ENCODE measurements at regions not wholly inside any gene's neighbourhood (a gene's known extent, or its start where the extent isn't known, plus 50 kb on each side); places are given as distances from the start of the nearest gene placed in this dataset.

DNA sequence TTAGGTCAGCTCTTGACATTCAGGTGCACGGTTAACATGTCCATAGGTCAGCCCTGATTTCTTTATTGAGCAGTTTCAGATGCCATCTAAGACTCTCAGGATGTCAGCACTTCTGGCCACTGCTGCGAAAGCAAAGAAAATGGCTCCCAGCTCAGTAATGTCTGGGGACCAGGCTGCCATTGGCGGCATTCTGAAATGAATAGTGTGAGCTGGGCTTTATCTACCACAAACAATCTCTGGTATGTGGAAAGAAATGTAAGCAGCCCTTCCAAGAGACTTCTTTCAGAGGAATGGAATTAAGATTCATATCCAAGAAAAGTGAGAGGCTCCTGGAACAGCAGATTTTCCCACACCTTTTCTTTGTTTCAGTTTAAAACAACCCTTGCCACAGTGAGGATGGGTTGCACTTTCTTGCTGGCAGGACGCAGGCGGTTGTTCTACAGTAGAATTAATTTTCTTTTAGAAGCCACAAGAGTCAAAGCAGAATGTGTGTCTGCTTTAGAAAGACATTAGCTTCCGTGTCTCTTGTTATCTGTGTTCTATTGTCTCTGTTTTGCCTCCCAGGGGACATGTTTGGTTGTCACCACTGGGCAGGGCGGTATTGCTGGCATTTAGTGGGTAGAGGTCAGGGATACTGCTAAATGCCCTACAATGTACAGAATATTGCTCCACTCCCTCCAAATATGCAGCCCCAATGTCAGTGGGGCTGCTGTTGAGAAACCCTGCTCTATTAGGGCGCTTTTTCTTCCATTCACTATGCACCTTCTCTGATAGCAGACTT, 149.9 kb upstream of the ANKH start:
- no peak for DNase-seq (ENCODE audit: low spot score)

DNA sequence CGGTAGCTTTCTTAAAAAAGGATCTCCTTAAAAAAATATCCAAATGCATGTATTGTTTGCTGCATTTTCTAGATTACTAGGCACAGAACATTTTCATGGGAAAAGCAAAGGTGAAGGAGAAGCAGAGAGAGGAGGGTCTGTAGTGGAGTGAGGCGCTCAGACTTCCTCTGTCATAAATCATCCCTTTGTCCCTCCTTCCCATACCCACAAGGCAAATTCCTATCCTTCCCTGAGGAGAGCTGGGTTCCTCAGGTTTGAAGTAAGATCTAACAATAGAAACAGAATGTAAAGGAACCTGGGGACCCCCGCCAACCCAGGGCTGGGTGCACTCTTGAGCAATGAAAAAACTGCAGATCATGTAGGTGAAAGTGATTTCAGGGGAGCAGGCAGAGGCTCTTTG, 149.2 kb upstream of the ANKH start:
- no peak for DNase-seq (ENCODE audit: low spot score)

DNA sequence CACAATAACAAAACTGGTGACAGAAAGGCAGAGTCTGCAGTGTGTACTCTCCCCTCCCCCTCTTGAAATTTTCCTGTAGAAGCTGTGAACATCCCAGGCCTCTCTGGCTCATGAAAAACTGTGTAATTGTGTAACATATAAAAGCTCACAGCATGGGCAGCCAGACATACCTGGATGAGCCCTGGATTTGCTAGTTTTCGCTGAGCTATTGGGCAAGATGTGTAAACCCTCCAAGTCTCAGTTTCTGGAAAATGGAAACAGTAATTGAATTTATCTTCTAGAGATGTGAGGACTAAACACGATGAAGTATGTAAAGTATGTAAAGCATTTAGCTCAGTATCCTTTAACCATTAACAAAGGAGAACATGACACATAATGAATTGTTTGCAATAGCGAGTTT, 143.2 kb upstream of the ANKH start:
- no peak for DNase-seq (ENCODE audit: low spot score)

DNA sequence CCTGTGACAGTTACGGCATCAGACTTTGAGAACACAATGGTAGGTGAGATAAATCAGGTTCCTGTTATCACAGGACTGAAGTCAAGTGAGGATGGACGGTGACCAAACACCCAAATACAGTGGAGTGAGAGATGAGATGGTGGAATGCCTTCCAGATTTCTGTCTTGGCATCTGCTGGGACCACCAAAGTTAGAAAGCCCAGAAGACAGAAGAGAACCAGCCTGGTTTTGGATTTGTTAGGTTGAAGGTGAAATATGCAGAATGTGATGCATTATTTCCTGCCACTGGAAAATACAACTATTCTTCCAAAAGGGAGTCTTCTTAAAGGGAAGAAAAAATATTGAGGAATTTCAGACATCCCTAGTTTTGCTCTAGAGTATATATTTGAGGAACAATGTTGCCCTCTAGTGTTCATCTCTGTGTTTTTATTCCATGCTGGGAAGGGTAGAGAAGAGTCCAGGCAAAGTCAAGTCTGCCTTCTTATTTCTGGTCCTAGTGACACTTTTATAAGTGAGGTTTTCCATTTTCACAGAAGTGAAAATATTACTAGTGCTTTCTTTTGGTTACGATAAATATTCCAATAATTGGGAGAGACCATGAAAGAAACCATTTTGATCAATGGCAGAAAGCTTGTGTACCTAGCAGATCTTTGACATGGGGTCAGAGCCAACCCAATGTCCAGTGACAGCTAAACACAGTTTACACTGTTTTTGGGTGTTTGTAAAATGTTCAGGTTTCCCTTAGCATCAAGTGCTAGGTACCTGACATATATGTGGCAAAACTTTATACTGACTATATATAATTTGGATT, 142.3 kb upstream of the ANKH start:
- peak; percentile 42 for DNase-seq (ENCODE audit: low spot score)

DNA sequence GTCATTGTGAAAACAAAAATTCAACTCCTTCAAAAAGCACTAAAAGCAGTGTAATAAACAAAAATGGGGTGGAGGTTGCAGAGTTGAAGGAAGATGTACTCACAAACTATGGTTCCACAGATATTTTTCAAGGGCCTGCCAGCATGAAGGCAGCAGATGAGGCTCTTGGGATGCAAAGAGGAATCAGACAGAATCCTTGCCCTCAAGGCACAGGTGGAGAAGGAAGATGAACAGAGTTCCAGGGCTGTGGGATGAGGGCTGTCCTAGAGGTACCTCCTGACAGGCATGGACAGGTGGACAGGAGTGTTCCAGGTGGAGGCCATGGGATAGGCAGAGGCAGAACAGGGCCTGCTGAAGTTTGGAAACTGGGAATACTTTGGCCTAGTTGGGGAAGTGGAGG, 140.5 kb upstream of the ANKH start:
- DNase-seq (ENCODE audit: low spot score) = no peak

DNA sequence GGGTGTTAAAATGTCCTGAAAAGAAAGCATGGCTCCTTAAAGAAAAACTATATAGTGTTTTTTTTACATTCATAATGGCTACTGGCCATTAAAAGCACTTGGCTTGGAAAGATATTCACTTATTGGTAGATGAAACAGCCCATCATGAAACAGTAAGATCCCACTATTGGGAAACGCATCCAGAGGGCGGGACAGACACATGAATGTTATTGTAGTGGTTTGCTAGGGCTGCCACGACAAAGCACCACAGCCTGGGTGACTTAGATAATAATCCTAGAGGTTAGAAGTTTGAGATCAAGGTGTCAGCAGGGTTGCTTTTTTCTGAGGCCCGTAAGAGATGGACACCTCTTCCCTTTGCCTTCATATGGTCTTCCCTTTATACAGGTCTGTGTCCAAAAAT, 139.4 kb upstream of the ANKH start:
- DNase-seq (ENCODE audit: low spot score) = no peak

DNA sequence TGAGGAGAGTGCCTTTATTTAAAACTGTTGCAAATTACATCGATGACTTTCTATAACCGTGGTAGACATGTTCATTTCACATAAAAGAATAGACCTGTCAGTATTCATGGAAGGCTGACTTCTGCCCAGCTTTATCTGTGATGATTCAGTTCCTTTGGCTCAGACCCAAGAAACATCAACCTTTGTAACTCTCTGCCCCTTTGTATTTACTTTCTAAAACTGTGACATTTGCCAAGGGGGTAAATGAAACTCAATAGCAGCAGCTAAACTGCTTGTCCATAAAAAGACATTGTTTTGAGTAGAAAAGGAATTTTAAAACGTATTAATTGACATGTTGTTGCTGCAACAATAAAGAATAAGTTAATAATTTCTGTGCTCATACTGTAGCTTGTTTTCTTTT, 137.8 kb upstream of the ANKH start:
- DNase-seq (ENCODE audit: low spot score) = no peak

DNA sequence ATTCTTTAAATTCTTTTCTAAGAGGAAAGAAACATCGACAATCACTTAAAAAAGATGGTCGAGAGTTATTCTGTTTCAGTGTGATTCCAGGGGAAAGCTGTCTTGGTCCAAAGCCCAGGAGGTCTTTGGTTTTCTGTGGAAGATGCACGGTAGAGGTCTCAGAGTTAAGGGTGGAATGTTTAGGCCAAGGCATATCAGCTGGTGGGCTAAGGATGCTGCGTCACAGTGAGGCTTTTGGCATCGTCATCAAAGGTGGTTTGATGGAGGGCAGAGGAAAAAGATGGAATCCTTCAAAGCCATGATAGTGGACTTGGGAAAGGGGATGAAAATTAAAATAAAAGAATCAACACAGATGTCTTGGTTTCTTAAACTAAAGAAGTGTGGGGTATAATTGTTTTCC, 137.3 kb upstream of the ANKH start:
- DNase-seq (ENCODE audit: low spot score) = no peak

DNA sequence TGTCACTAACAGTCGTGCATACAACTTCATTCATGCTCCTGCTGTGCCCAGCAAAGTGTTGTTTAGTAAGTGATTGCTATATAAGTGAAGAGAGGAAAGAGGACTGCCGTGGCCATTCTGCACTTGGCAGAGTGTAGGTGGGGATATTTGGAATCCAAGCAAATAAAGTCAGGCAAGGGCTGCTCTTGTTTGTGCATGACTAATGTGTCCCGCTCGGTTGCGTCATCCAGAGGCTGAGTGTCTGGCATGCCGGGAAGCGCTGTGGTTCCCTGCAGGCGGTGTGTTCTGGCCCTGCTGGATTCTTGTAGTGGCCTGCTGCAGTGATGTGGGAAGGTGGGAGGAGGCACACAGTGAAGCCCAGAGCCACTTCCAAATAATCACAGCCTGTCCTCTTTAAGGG, 136.9 kb upstream of the ANKH start:
- DNase-seq (ENCODE audit: low spot score) = no peak

DNA sequence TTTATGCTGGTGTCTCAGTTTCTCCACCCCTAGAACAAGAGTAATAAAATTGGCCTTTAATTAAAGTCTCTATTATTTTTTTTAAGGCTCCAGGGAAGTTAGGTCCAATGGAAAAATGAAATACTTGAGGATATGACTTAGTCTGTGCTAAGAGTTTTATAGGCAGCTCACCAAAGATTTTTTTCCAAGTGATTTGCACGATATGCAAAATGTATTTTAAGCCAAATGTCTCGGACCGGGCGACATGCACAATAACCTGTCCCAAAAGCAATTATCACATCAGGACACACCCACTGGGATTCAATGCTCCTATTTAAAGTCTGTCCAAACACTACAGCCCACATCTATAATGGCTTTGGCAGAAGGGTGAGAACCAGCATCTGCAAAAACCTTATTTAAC, 136.1 kb upstream of the ANKH start:
- DNase-seq (ENCODE audit: low spot score) = no peak

DNA sequence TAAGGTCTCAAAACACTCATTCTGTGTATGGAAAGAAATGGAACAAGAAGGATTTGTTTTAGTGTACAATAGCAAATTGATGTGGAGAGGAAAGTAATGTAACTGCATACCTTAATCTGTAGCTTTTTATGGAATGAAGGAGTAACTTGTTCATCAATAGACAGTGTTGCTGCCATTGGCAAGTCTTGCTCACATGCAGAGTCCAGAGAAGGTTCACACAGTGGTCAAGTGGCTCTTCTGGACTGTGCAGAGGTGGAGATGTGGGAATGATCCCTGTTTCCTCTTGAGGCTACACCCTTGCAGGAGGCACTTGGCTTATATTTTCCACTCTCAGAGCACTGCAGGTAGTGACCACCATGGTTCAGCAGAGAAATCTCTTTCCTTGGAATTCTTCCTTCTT, 132.9 kb upstream of the ANKH start:
- no peak for DNase-seq (ENCODE audit: low spot score)

DNA sequence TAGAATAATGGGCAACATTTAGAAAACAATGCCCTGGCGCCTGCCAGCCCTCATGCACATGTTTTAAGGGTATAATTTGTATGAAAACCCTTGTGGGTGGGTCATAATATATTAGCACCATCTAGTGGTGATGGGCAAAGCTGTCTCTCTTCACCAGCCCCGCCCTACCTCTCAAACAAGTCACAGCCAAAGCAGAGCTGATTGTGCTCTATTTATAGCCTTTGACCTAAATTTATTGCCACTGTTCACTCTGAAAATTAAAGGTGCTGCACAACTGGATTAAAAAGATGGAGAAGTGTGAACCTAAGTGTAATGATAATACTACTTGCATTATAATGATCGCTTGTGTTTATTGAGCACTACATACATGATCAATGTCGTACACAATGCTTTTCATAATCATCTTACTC, 131.9 kb upstream of the ANKH start:
- peak; percentile 77 for DNase-seq (ENCODE audit: low spot score)

DNA sequence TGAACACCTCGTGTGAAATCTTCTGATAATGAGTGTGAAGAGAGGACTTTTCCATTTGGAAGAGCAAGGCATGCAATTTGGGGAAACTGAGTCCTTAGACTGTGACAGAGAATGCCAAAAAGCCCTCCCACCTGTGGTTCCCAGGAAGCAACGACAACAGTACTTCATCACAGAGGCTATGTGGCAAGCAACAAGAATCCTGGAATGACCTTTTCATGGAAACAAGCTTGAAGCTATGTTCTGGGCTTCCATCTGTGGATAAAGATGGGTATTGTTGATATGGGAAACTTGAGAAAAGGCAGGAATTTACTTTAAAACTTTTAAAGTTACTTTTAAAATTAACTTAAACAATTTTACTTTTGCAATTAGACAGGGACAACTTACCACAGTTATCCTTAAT, 131.2 kb upstream of the ANKH start:
- no peak for DNase-seq (ENCODE audit: low spot score)

DNA sequence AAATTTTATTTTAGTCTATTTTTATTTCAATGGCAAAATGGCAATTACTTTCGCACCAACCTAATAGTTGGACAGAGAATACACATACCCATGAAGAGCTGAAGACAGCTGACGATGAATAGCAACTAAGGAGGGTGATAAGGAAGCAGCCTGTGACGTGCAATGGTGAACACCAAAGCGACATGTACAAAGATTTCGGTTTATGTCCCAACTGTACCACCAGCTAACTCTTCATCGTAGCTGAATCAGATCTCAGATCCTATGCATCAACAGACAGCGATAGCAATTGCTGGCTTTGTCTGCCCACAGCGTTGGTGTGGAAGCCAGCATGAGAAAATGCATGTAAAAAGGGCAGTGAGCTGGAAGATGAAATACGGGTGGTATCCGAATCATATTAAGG, 130.6 kb upstream of the ANKH start:
- no peak for DNase-seq (ENCODE audit: low spot score)

DNA sequence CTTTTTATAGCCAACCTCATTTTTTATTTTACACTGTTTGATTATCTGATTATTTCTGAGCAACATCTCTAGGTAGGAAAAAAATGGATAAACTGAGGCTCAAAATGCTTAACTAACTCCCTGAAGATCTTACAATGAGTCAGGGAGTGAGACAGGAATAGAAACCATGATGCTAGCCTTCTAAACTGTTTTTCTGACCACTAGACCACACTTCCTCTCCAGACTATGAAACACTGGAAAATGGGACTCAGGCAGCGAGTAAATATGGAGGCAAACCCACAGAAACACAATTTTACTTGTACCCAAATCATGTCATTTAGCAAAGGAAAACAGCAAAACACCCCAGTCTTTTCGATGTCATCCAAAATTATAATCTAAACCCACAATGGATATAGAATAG, 129.9 kb upstream of the ANKH start:
- DNase-seq (ENCODE audit: low spot score) = no peak

DNA sequence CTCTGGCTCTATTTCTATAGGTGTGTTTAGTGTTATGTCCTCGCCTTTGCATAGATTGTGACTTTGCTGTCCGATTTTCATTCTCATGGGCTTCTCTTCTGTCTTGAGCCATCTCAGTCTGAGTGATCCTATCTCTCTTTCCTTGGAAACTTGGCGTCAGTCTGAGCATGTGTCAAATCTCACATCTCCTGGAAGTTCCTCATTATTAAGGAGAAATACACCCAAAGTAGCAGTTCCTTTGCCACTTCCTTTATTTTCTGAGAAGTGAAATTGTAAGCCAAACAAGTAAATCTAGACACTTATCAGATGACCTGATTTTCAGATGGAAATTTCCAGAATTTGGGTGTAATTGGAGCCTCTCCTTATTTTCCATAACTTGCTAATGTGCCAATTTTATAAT, 126.9 kb upstream of the ANKH start:
- DNase-seq (ENCODE audit: low spot score) = no peak

DNA sequence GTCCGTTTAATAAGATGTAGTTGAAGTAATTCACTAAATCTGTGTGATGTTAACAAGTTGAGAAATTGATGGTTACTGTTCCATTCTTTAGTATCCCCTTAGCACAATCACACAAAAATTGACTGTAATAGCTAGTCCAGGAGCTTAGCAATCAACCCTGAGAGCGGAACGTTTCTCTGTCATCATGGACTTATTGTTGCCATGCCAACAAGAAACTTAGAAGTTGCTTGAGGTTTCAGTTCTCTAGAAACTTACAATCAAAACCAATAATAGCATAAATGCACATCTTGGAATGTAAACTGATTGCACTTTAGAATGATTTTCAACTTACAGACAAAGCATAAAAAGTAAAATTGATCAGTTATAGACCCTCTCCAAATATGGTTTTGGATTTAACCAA, 125.4 kb upstream of the ANKH start:
- no peak for DNase-seq (ENCODE audit: low spot score)

DNA sequence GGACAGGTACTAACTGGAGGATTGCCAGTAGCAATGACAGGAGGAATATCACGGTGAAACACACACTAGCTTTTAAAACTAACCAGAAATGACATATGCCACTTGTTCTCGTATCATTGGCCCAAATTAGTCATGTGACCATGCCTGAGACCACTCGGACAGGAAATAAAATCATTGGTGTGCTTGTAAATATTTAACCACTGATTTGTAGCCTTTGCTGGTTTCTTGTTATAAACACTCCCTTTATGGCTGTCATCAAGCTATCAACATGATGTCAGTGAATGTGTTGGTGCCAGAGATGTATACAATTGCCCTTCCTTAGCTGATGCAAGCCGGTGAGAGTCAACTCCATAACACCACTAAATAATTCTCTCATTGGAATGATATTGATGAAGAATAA, 123.7 kb upstream of the ANKH start:
- DNase-seq (ENCODE audit: low spot score) = no peak

DNA sequence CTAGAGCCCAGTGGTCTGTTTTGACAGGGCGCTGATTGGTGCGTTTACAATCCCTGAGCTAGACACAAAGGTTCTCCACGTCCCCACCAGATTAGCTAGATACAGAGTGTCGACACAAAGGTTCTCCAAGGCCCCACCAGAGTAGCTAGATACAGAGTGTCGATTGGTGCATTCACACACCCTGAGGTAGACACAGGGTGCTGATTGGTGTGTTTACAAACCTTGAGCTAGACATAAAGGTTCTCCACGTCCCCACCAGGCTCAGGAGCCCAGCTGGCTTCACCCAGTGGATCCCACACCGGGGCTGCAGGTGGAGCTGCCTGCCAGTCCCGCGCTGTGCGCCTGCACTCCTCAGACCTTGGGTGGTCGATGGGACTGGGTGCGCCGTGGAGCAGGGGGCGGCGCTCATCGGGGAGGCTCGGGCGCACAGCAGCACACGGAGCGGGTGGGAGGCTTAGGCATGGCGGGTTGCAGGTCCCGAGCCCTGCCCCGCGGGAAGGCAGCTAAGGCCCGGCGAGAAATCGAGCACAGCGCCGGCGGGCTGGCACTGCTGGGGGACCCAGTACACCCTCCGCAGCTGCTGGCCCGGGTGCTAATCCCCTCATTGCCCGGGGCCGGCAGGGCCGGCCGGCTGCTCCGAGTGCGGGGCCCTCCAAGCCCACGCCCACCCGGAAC, 122.0 kb upstream of the ANKH start:
- peak; percentile 17 for DNase-seq (ENCODE audit: low spot score)

DNA sequence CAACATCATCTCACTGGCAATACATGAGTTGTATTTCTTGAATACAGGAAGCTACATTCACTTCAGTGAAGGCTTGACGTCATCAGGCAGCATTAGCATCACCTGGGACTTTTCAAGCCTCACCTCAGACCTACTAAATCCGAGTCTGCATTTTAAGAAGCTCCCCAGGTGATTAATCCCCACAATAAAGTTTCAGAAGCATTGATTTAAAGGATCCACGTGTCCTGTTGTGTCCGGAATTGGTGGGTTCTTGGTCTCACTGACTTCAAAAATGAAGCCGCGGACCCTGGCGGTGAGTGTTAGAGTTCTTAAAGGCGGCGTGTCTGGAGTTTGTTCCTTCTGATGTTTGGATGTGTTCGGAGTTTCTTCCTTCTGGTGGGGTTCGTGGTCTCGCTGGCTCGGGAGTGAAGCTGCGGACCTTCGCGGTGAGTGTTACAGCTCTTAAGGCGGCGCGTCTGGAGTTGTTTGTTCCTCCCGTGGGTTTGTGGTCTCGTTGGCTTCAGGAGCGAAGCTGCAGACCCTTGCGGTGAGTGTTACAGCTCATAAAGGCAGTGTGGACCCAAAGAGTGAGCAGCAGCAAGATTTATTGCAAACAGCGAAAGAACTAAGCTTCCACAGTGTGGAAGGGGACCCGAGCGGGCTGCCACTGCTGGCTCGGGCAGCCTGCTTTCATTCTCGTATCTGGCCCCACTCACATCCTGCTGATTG, 121.3 kb upstream of the ANKH start:
- peak; percentile 68 for DNase-seq (ENCODE audit: low spot score)

DNA sequence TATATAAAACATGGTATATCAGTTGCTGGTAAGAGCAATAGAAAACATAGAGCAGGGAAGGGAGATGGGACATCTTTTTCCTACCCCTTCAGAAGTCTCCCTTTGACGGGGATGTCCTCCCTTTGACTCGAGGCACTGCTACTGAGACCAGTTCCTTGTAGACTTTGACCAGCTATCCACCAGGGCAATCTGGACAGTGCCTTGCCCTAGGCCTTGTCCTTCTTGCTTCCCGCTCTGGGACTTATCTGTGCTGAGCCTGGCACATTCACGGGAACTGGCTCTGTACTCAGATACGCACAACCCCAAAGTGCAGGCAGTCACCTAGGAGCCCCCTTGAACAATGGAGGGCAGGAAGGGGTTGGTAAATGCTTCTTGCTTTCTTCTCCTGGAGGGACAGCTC, 116.6 kb upstream of the ANKH start:
- DNase-seq (ENCODE audit: low spot score) = no peak

DNA sequence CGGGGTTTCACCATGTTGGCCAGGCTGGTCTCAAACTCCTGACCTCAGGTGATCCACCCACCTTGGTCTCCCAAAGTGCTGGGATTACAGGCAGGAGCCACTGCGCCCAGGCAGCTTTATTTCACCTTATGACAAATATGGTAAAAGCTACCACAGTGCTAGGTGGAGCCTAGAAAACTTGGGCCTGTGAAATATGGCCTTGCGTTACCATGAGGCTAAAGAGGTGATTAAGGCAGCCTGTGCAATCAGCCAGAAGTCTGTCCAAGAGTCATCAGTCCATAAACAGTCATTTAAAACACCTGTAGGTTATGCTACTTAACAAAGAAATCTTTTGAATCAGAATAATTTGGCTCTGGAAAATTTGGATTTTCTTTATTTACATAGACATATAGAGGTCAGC, 114.8 kb upstream of the ANKH start:
- DNase-seq (ENCODE audit: low spot score) = no peak
